ENCODE measurements at regions not wholly inside any gene's neighbourhood (a gene's known extent, or its start where the extent isn't known, plus 50 kb on each side); places are given as distances from the start of the nearest gene placed in this dataset.

GRCh38 chr9:4353236-4353635 lies 53.4 kb upstream of the GLIS3 start:
- TF ChIP-seq CTCF (IDR thresholded peaks at IDR 0.05) (no peak), EZH2 (IDR thresholded peaks at IDR 0.05; ENCODE audit: borderline replicate concordance, insufficient read depth, low read depth, low read length, poor library complexity, severe bottlenecking) (no peak)

Data from B cell (primary cell).